Stimulated activated CD4-positive, alpha-beta T cell treated with anti-CD3 and anti-CD28 coated beads, Interleukin-12 subunit alpha, Interleukin-12 subunit beta, amount 100 ng/mL, for 48 hours (primary cell): ENCODE measurements at regions not wholly inside any gene's neighbourhood (a gene's known extent, or its start where the extent isn't known, plus 50 kb on each side); places are given as distances from the start of the nearest gene placed in this dataset.

Source experiments
- DNase-seq, 3 donors: peaks; one replicate each; pipeline ENCODE4 v3.0.0-alpha.2; 2020; ENCODE audit warnings: low read depth in 2 of 3, low spot score in 1 of 3

DNA sequence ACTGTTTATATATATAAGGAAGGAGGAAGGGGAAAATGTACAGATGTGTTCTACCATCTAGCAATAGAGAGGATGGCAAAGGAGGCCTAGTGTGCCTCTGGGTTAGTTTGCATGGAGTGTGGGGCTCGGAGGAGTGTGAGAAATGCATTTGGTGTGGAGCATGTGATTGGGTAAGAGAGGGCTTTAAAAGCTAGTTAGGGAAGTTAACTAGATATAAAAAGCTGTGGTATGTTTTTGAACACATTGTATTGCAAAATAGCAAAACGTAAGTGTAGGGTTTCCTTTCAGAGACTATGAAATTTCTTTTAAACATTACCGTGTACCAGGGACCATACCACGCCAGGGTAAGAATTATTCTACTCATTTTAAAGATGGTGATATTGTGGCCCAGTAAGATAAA, 53.3 kb upstream of the STXBP6 start:
- DNase-seq: no peak

DNA sequence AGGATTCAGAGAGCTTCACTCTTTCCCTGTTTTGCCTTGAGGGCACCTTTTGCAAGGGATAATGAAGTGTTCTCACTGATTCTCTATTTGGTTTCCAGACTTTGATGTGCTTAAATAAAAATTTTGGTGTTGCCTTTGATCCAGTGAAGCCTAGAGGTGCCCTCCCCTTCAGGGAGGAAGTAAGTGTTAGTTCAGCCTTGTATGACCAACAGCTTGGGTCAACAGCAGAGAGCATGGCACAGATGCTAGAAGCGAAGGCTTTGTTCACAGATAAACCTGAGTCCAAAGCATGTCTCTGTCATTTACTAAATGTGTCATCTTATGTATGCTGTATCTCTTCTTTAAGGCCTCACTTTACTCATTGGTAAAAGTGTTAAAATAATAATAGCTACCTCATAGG, 52.8 kb upstream of the STXBP6 start:
- DNase-seq: no peak

DNA sequence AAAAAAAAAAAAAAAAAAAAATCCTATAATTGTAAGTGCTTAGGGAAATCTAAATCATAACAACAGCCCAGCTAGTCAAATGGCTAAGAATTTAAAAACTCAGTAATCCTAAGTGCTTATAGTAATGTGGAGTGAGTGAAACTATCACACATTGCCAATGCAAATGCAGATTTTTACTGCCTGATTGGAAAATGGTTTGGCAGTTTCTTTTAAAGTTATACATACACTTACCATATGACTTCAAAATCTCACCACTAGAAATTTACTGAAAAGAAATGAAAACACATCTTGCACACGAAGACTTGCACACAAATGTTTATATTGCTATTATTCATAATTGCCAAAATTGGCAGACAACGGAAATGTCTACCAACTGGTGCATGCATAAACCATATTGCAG, 51.3 kb upstream of the STXBP6 start:
- no peak for DNase-seq
